H9 (cell line): ENCODE measurements at regions not wholly inside any gene's neighbourhood (a gene's known extent, or its start where the extent isn't known, plus 50 kb on each side); places are given as distances from the start of the nearest gene placed in this dataset.

Experiments used
- DNase-seq: peaks from one replicate; pipeline ENCODE4 v3.0.0-alpha.2; 2017
- H2AFZ ChIP-seq: one replicate; pipeline ENCODE4 v1.6.1; 2013; ENCODE audit warnings: mild to moderate bottlenecking, low read length, control low read depth, moderate library complexity
- H2AK5ac ChIP-seq: 2 replicates; pipeline ENCODE4 v1.6.1; 2013; ENCODE audit warnings: low read length, control low read depth, mixed read lengths; ENCODE audit not compliant: insufficient read length
- H2BK120ac ChIP-seq: one replicate; pipeline ENCODE4 v1.6.1; 2013; ENCODE audit warnings: low read depth, mild to moderate bottlenecking, low read length, control low read depth, inconsistent platforms; ENCODE audit not compliant: poor library complexity, severe bottlenecking
- H2BK12ac ChIP-seq: 2 replicates; pipeline ENCODE4 v1.6.1; 2013; ENCODE audit warnings: low read length, control low read depth, mixed read lengths, low read depth; ENCODE audit not compliant: insufficient read length
- H2BK15ac ChIP-seq: 2 replicates; pipeline ENCODE4 v1.6.1; 2013; ENCODE audit warnings: low read depth, low read length, control low read depth
- H2BK20ac ChIP-seq: one replicate; pipeline ENCODE4 v1.6.1; 2013; ENCODE audit warnings: low read depth, mild to moderate bottlenecking, low read length, control low read depth, inconsistent platforms; ENCODE audit not compliant: poor library complexity, severe bottlenecking
- H2BK5ac ChIP-seq: 2 replicates; pipeline ENCODE4 v1.6.1; 2013; ENCODE audit warnings: low read length, control low read depth, mixed read lengths; ENCODE audit not compliant: insufficient read length
- H3K14ac ChIP-seq: 2 replicates; pipeline ENCODE4 v1.6.1; 2013; ENCODE audit warnings: low read length, control low read depth; ENCODE audit not compliant: insufficient read depth
- H3K18ac ChIP-seq: 2 replicates; pipeline ENCODE4 v1.6.1; 2013; ENCODE audit warnings: low read depth, mild to moderate bottlenecking, mixed read lengths, low read length, control low read depth; ENCODE audit not compliant: insufficient read length
- H3K23ac ChIP-seq: 2 replicates; pipeline ENCODE4 v1.6.1; 2013; ENCODE audit warnings: low read length, control low read depth, mixed read lengths, low read depth; ENCODE audit not compliant: insufficient read length
- H3K23me2 ChIP-seq: 2 replicates; pipeline ENCODE4 v1.6.1; 2013; ENCODE audit warnings: low read depth, mild to moderate bottlenecking, mixed read lengths, low read length, control low read depth; ENCODE audit not compliant: insufficient read length, poor library complexity, severe bottlenecking
- H3K27ac ChIP-seq: 2 replicates; pipeline ENCODE4 v1.5.1; 2013; ENCODE audit warnings: low read length, control low read depth, mixed read lengths, low read depth; ENCODE audit not compliant: insufficient read length
- H3K27me3 ChIP-seq: 2 replicates; pipeline ENCODE4 v1.6.1; 2013; ENCODE audit warnings: low read length, control low read depth, inconsistent platforms; ENCODE audit not compliant: insufficient read depth
- H3K4ac ChIP-seq: 2 replicates; pipeline ENCODE4 v1.6.1; 2013; ENCODE audit warnings: low read depth, mild to moderate bottlenecking, control low read depth, inconsistent platforms, low read length, moderate library complexity
- H3K4me1 ChIP-seq: 2 replicates; pipeline ENCODE4 v1.6.1; 2013; ENCODE audit warnings: low read length, control low read depth, inconsistent platforms; ENCODE audit not compliant: insufficient read depth
- H3K4me2 ChIP-seq: 2 replicates; pipeline ENCODE4 v1.6.1; 2013; ENCODE audit warnings: low read length, control low read depth, mixed read lengths; ENCODE audit not compliant: insufficient read length, insufficient read depth
- H3K56ac ChIP-seq: 2 replicates; pipeline ENCODE4 v1.6.1; 2013; ENCODE audit warnings: low read depth, mild to moderate bottlenecking, mixed read lengths, low read length, control low read depth; ENCODE audit not compliant: insufficient read length
- H3K79me1 ChIP-seq: 2 replicates; pipeline ENCODE4 v1.6.1; 2013; ENCODE audit warnings: low read depth, mild to moderate bottlenecking, moderate library complexity, low read length, control low read depth, inconsistent platforms; ENCODE audit not compliant: insufficient read depth, poor library complexity, severe bottlenecking
- H3K79me2 ChIP-seq: 2 replicates; pipeline ENCODE4 v1.6.1; 2013; ENCODE audit warnings: low read length, control low read depth, inconsistent platforms; ENCODE audit not compliant: insufficient read depth
- H3K9ac ChIP-seq: 2 replicates; pipeline ENCODE4 v1.6.1; 2013; ENCODE audit warnings: low read length, control low read depth, mixed read lengths; ENCODE audit not compliant: insufficient read length; ENCODE audit errors: extremely low read depth
- H3K9me3 ChIP-seq: one replicate; pipeline ENCODE4 v1.6.1; 2013; ENCODE audit warnings: low read depth, low read length, inconsistent platforms; ENCODE audit not compliant: control insufficient read depth
- H3T11ph ChIP-seq: one replicate; pipeline ENCODE4 v1.6.1; 2013; ENCODE audit warnings: mild to moderate bottlenecking, low read length, control low read depth, inconsistent platforms
- H4K20me1 ChIP-seq: one replicate; pipeline ENCODE4 v1.6.1; 2013; ENCODE audit not compliant: control insufficient read depth, insufficient read length, insufficient read depth
- H4K5ac ChIP-seq: 2 replicates; pipeline ENCODE4 v1.6.1; 2013; ENCODE audit warnings: low read depth, mild to moderate bottlenecking, mixed read lengths, low read length, control low read depth; ENCODE audit not compliant: insufficient read length
- H4K8ac ChIP-seq: replicated peaks from 2 replicates; pipeline ENCODE4 v1.6.1; 2013; ENCODE audit warnings: low read length, control low read depth, mixed read lengths, low read depth; ENCODE audit not compliant: insufficient read length
- H4K91ac ChIP-seq: 2 replicates; pipeline ENCODE4 v1.6.1; 2013; ENCODE audit warnings: low read depth, mild to moderate bottlenecking, moderate library complexity, mixed read lengths, low read length, control low read depth; ENCODE audit not compliant: insufficient read length
- H3K27ac Mint-ChIP-seq, 3 experiments: 2 replicates in 2 of 3; 3 replicates in 1 of 3; pipeline ENCODE4 v1.8.0; 2020 to 2021; ENCODE audit warnings: mixed read lengths in 3 of 3, mild to moderate bottlenecking in 1 of 3, moderate library complexity in 1 of 3
- H3K27me3 Mint-ChIP-seq: 2 replicates; pipeline ENCODE4 v1.8.0; 2021; ENCODE audit warnings: low read depth, mild to moderate bottlenecking, moderate library complexity, mixed read lengths
- H3K36me3 Mint-ChIP-seq, 3 experiments: 2 replicates in 2 of 3; 3 replicates in 1 of 3; pipeline ENCODE4 v1.8.0; 2020 to 2021; ENCODE audit warnings: low read depth in 3 of 3, mixed read lengths in 3 of 3; ENCODE audit not compliant: insufficient read depth in 1 of 3
- H3K4me1 Mint-ChIP-seq, 2 experiments: 2 replicates each; pipeline ENCODE4 v1.8.0; 2020; ENCODE audit warnings: mixed read lengths in 2 of 2
- H3K4me3 Mint-ChIP-seq, 2 experiments: 2 replicates in 1 of 2; 3 replicates in 1 of 2; pipeline ENCODE4 v1.8.0; 2020 to 2021; ENCODE audit warnings: mild to moderate bottlenecking in 2 of 2, mixed read lengths in 2 of 2, moderate library complexity in 1 of 2
- H3K9me3 Mint-ChIP-seq, 2 experiments: 2 replicates in 1 of 2; 3 replicates in 1 of 2; pipeline ENCODE4 v1.8.0; 2020; ENCODE audit warnings: mild to moderate bottlenecking in 2 of 2, mixed read lengths in 2 of 2, moderate library complexity in 1 of 2
- WGBS: extraction: QIAGEN DNeasy Blood & Tissue Kit; methylation state at CpG from one replicate; pipeline ENCODE4 v1.1.7; 2013; ENCODE audit warnings: missing lambda C conversion rate, low lambda C conversion rate, mixed read lengths; ENCODE audit not compliant: insufficient read length; ENCODE audit errors: extremely low coverage; 5-methylcytosine and 5-hydroxymethylcytosine counted together
- TF ChIP-seq, protein P1 (sequence below): fragments of 200-600 bp; sonication (generic); conservative IDR thresholded peaks from 3 replicates; pipeline ENCODE4 v1.8.0; 2021; ENCODE audit warnings: antibody characterized with exemption, mild to moderate bottlenecking

DNA sequence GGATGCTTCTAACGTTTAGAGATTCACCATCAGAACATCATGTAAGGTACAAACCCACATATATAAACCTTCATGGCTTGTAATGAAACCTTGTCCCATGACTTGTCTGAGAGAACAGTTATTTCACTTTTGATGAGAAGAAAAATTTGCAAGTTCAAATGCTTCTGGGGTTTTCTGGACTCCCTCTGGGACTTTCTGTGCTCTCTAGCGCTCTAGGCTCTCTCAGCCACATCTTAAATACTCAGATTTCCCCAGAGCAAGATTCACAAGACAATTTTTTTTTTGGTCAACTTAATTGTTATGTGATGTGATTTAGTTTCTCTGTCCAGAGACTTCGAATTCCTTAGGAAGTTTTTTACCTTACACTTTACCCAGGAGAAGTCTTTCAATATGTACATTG lies 282.8 kb upstream of the EDNRB start:
- Histone ChIP-seq H4K20me1 (no peaks in the 10 kb centered on the region), H2BK12ac (no peak overlapping the region), H3K9me3 (no peaks in the 10 kb centered on the region), H3K79me2 (no peaks in the 10 kb centered on the region), H3K4ac (no peak overlapping the region), H2BK20ac (no peak overlapping the region), H3K56ac (no peak overlapping the region), H2BK5ac (no peak overlapping the region), H3K23me2 (no peaks in the 10 kb centered on the region), H2AFZ (no peak overlapping the region), H3K9ac (no peak overlapping the region), H2BK120ac (no peak overlapping the region), H4K8ac (no peak overlapping the region), H3K18ac (no peak overlapping the region), H3K27ac (no peak overlapping the region), H3K23ac (no peak overlapping the region), H3K27me3 (no peaks in the 10 kb centered on the region), H3K4me2 (no peak overlapping the region), H3T11ph (no peak overlapping the region), H3K14ac (no peak overlapping the region), H2BK15ac (no peak overlapping the region), H2AK5ac (no peak overlapping the region), H4K91ac (no peak overlapping the region), H3K79me1 (no peaks in the 10 kb centered on the region), H4K5ac (no peak overlapping the region), H3K4me1 (no peaks in the 10 kb centered on the region)
- Mint-ChIP-seq H3K27ac (no peak overlapping the region), H3K4me3 (no peak overlapping the region), H3K9me3 (no peaks in the 10 kb centered on the region), H3K36me3 (no peaks in the 10 kb centered on the region), H3K27me3 (no peaks in the 10 kb centered on the region), H3K4me1 (no peaks in the 10 kb centered on the region)
- WGBS, result no CpG with 5 or more reads among the region's 3 CpGs
- DNase-seq, result no peak
- TF ChIP-seq, protein P1, sequence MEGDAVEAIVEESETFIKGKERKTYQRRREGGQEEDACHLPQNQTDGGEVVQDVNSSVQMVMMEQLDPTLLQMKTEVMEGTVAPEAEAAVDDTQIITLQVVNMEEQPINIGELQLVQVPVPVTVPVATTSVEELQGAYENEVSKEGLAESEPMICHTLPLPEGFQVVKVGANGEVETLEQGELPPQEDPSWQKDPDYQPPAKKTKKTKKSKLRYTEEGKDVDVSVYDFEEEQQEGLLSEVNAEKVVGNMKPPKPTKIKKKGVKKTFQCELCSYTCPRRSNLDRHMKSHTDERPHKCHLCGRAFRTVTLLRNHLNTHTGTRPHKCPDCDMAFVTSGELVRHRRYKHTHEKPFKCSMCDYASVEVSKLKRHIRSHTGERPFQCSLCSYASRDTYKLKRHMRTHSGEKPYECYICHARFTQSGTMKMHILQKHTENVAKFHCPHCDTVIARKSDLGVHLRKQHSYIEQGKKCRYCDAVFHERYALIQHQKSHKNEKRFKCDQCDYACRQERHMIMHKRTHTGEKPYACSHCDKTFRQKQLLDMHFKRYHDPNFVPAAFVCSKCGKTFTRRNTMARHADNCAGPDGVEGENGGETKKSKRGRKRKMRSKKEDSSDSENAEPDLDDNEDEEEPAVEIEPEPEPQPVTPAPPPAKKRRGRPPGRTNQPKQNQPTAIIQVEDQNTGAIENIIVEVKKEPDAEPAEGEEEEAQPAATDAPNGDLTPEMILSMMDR, result no peak
